ENCODE measurements at regions not wholly inside any gene's neighbourhood (a gene's known extent, or its start where the extent isn't known, plus 50 kb on each side); places are given as distances from the start of the nearest gene placed in this dataset.

DNA sequence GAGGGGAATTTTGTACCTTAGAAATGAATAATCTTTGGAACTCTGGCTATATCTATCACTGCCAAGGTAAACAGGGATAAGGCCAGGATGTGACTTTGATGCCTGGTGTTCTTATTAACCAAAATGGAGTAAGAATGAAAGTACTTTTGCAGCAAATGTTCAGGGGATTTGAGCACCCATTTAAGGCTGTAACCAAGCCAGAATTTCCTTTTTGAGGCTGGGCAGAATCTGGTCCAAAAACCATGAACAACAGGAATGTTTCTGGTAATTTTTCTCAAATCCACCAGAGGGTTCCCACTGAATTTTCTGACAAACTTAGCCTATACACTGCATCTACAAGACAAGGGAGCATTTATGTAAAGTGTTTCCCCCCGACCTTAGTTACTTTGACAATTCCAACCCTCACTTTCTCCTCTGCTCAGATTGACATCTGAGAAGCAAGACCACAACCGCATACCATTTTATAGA is 120.6 kb downstream of the BAMBI start:
- no peak overlapping the region for H3K4me2 ChIP-seq (ENCODE audit: insufficient read depth, low read length)
- peaks cover 7% of the 10 kb centered on the region for H3K4me1 ChIP-seq (ENCODE audit: insufficient read depth, low read length)
- H3K27me3 ChIP-seq (ENCODE audit: insufficient read depth, low read length), result peaks cover 17% of the 10 kb centered on the region
- H4K20me1 ChIP-seq (ENCODE audit: insufficient read depth, low read length), result no peaks in the 10 kb centered on the region
- DNase-seq (ENCODE audit: insufficient read length, low spot score, missing footprints), result no peak
- no peaks in the 10 kb centered on the region for H3K79me2 ChIP-seq (ENCODE audit: insufficient read depth, low read length)
- H3K9me3 ChIP-seq (ENCODE audit: low read depth, low read length), result no peaks in the 10 kb centered on the region
- no peak overlapping the region for H3K4me3 ChIP-seq (ENCODE audit: insufficient read depth, low read length)
- no peak overlapping the region for H2AFZ ChIP-seq (ENCODE audit: low read length)
- H3K36me3 ChIP-seq (ENCODE audit: insufficient read depth, low read length), result no peaks in the 10 kb centered on the region
- no peak overlapping the region for H3K27ac ChIP-seq (ENCODE audit: low read depth, low read length)
- TF ChIP-seq, protein P1, sequence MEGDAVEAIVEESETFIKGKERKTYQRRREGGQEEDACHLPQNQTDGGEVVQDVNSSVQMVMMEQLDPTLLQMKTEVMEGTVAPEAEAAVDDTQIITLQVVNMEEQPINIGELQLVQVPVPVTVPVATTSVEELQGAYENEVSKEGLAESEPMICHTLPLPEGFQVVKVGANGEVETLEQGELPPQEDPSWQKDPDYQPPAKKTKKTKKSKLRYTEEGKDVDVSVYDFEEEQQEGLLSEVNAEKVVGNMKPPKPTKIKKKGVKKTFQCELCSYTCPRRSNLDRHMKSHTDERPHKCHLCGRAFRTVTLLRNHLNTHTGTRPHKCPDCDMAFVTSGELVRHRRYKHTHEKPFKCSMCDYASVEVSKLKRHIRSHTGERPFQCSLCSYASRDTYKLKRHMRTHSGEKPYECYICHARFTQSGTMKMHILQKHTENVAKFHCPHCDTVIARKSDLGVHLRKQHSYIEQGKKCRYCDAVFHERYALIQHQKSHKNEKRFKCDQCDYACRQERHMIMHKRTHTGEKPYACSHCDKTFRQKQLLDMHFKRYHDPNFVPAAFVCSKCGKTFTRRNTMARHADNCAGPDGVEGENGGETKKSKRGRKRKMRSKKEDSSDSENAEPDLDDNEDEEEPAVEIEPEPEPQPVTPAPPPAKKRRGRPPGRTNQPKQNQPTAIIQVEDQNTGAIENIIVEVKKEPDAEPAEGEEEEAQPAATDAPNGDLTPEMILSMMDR (IDR thresholded peaks at IDR 0.05; ENCODE audit: extremely low read depth, low read depth, low read length), result no peak

DNA sequence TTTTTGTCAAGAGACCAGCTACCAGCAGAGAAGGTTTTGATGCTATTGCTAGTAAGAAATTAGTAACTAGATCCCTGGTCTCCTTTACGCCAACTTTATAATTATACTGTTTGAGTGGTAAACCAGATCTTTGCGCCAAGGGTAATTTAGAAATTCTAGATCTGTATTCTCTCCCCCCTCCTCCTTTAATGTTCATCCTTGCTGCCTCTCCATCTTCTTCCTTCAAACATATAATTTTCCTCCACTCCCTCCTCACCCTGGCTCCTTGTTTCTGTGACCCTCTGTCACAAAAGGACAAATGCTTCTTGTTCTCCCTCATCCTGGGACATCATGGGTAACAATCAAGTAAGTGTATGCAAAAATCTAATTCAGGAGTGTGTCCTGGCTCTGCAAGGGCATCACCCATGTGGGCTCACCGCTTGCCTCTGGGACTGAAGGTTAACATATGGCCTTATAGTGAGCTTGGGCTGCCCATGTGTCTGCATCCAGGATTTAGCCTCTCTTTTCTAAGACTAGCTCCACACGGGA is 121.2 kb downstream of the BAMBI start:
- no peak overlapping the region for H2AFZ ChIP-seq (ENCODE audit: low read length)
- H3K4me2 ChIP-seq (ENCODE audit: insufficient read depth, low read length), result no peak overlapping the region
- H4K20me1 ChIP-seq (ENCODE audit: insufficient read depth, low read length), result no peaks in the 10 kb centered on the region
- DNase-seq (ENCODE audit: insufficient read length, low spot score, missing footprints), result no peak
- no peak overlapping the region for H3K4me3 ChIP-seq (ENCODE audit: insufficient read depth, low read length)
- H3K9me3 ChIP-seq (ENCODE audit: low read depth, low read length), result no peaks in the 10 kb centered on the region
- H3K27me3 ChIP-seq (ENCODE audit: insufficient read depth, low read length), result peaks cover 17% of the 10 kb centered on the region
- TF ChIP-seq, protein P1 (IDR thresholded peaks at IDR 0.05; ENCODE audit: extremely low read depth, low read depth, low read length), result no peak
- H3K4me1 ChIP-seq (ENCODE audit: insufficient read depth, low read length), result peaks cover 7% of the 10 kb centered on the region
- H3K27ac ChIP-seq (ENCODE audit: low read depth, low read length), result no peak overlapping the region
- no peaks in the 10 kb centered on the region for H3K79me2 ChIP-seq (ENCODE audit: insufficient read depth, low read length)
- no peaks in the 10 kb centered on the region for H3K36me3 ChIP-seq (ENCODE audit: insufficient read depth, low read length)

DNA sequence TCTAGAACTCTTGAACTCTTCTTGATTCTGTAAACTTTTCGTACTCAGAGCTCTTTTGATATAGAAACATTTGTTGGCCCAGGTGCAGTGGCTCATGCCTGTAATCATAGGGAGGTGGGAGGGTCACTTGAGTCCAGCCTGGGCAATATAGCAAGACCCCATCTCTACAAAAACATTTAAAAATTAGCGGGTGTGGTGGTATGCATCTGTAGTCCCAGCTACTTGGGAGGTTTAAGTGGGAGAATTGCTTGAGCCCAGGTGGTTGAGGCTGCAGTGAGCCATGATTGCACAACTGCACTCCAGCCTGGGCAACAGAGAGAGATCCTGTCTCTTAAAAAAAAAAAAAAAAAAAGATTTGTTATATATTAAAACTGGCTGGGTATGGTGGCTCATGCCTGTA is 121.6 kb downstream of the BAMBI start:
- no peaks in the 10 kb centered on the region for H3K79me2 ChIP-seq (ENCODE audit: insufficient read depth, low read length)
- no peaks in the 10 kb centered on the region for H4K20me1 ChIP-seq (ENCODE audit: insufficient read depth, low read length)
- H3K27ac ChIP-seq (ENCODE audit: low read depth, low read length), result no peak overlapping the region
- H3K4me2 ChIP-seq (ENCODE audit: insufficient read depth, low read length), result no peak overlapping the region
- no peaks in the 10 kb centered on the region for H3K9me3 ChIP-seq (ENCODE audit: low read depth, low read length)
- no peaks in the 10 kb centered on the region for H3K36me3 ChIP-seq (ENCODE audit: insufficient read depth, low read length)
- H3K4me1 ChIP-seq (ENCODE audit: insufficient read depth, low read length), result peaks cover 7% of the 10 kb centered on the region
- no peak overlapping the region for H2AFZ ChIP-seq (ENCODE audit: low read length)
- DNase-seq (ENCODE audit: insufficient read length, low spot score, missing footprints), result no peak
- H3K4me3 ChIP-seq (ENCODE audit: insufficient read depth, low read length), result no peak overlapping the region
- TF ChIP-seq, protein P1 (IDR thresholded peaks at IDR 0.05; ENCODE audit: extremely low read depth, low read depth, low read length), result no peak
- peaks cover 14% of the 10 kb centered on the region for H3K27me3 ChIP-seq (ENCODE audit: insufficient read depth, low read length)

DNA sequence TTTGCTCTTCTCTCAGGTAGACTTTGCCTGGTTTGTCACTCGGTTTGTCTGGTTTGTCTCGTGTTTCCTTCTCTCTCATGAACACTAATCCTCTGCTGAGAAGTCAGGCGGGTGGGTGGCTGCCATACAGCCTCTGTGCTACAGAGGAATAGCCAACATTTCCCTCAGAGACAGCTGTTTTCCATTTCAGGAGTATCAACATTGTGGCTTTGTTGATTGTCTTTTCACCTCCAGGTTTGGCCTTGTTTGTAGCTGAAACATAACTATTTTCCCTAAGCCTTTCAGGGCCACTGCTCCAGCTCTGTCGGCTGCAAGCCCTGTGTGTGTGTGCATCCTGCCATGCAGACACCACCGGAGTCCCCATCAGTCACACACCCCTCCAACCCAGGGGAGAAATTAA is 122.8 kb downstream of the BAMBI start:
- Histone ChIP-seq H3K4me2 (ENCODE audit: insufficient read depth, low read length) (no peak overlapping the region), H3K27ac (ENCODE audit: low read depth, low read length) (no peak overlapping the region), H3K27me3 (ENCODE audit: insufficient read depth, low read length) (peaks cover 18% of the 10 kb centered on the region), H3K4me1 (ENCODE audit: insufficient read depth, low read length) (peaks cover 7% of the 10 kb centered on the region), H2AFZ (ENCODE audit: low read length) (no peak overlapping the region), H3K4me3 (ENCODE audit: insufficient read depth, low read length) (no peak overlapping the region), H3K36me3 (ENCODE audit: insufficient read depth, low read length) (no peaks in the 10 kb centered on the region), H3K79me2 (ENCODE audit: insufficient read depth, low read length) (no peaks in the 10 kb centered on the region), H3K9me3 (ENCODE audit: low read depth, low read length) (no peaks in the 10 kb centered on the region), H4K20me1 (ENCODE audit: insufficient read depth, low read length) (no peaks in the 10 kb centered on the region)
- DNase-seq (ENCODE audit: insufficient read length, low spot score, missing footprints), result no peak
- TF ChIP-seq, protein P1 (IDR thresholded peaks at IDR 0.05; ENCODE audit: extremely low read depth, low read depth, low read length), result no peak

Measured in osteoblast (primary cell).